HG03354 (cell line): ENCODE measurements at regions not wholly inside any gene's neighbourhood (a gene's known extent, or its start where the extent isn't known, plus 50 kb on each side); places are given as distances from the start of the nearest gene placed in this dataset.

Experiments
- ATAC-seq: cut with Tn5 transposase; IDR thresholded peaks from one replicate; pipeline ENCODE4 v1.9.1; 2021; ENCODE audit warnings: mild to moderate bottlenecking; ENCODE audit not compliant: unreplicated experiment, poor library complexity, severe bottlenecking

DNA sequence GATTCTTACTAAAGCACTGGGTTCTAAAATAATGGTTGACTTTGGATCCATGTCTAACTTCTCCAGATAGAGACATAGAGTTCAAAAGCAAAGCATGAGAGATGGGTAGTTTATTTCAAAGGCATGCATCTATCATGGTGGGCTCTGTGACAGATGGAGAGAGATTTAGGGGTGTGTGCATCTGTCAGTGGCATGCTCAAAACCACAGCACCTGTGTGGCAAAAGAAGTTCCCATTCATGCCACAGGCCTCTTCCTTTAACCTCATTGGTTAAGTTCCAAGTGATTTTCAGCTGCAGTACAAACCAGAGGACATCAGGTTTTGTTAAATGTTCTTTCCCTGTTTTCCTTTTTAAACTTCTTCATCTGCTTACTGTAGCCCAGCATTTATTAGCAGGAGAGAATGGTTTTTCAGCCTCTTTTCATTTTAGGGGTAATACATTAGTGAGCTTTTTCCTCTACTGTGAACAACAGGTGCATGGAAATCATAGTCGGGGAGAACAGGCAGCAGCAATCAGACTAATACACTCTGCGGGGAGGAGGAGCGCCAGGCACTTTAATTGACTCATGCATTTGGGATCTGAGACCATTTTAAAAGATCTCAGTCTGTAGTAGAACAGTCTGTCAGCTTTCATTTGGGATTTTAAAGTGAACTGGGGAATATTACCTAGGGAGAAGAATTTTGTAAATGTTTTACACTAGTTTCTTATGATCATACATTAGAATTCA is 52.4 kb upstream of the UPP2 start:
- ATAC-seq, result no peak

DNA sequence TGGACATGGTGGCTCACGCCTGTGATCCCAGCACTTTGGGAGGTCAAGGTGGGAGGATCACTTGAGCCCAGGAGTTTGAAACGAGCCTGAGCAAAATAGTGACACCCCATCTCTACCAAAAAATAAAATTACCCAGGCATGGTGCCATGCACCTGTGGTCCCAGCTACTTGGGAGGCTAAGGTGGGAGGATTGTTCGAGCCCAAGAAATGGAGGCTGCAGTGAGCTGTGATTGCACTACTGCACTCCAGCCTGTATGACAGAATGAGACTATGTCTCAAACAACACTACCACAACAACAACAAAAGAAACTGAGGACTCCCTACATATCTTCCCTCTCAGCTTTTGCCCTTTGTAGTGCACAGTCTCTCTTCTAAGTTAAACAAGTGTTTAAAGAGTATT is 53.3 kb upstream of the UPP2 start:
- ATAC-seq, result no peak

DNA sequence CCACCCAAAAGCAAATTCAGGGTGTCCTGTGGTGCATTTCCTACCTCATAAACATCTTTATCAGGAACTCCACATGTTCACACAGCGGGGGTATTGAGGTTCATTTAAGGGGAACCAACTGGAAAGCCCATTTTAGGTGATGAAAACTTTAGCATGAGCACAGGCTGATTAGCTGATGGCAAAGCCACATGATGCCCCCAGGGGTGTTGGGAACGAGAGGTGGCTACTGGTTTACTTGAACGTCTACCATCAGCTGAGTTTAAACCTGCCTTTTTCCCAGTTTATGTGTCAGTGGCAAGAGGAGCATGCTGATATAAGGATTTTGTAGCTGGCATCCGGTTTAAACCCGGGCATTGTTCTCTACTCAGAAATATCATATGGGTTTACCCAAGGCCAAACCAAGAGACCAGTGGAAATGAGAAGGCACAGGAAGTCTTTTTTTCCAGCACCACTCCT is 54.5 kb upstream of the UPP2 start:
- no peak for ATAC-seq

DNA sequence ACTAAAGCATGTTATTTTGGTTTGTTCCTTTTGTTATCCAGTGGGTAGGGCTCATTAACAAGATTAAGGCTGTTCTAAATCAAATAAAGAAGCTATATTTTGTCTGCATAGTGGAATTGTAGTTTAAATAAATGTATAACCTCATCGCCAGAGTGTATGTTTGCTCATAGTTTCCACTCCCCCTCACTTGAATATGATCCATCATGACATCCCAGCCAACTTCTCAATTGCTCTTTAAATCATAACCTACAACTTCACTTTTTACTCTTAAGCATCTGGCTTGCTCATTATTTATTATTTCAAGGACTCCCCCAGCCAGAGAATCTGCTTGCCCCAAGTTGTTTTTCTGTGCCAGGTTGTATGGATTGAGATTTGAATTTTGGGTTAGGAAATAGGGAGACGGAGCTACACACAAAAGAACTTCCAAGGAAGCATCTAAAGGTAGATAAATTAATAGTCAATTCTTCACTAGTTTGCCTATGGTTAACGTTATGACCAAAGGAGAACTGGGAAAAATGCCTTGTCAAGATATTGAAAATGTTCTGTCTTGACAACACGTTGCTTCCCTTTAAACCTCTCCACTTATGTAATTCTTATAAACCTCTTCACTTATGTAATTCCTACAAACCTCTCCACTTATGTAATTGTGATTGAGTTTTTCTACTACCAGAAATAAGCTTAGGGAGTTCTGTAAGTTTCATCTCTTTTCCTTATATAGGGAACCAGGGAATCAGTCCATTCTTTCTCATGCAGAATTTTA is 55.4 kb upstream of the UPP2 start:
- ATAC-seq, result no peak

DNA sequence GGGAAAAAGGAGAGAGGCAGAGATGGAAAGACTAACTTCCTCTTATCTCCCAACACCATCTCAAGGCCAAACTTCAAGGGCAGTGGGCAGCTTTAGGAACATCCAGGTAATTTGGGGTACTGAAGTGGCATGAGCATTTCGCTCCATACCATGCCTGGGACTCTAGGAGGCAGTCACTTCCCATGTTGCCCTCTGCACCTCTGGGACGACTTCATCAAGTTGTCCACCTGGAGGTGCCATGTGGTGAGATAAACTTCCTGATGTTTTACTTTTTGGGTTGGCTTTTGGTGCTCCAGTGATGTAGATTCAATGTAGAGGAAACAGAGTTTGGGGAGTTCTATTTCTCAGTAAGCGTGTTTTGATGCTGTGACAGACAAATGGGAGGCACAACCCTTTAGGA is 56.3 kb upstream of the UPP2 start:
- no peak for ATAC-seq

DNA sequence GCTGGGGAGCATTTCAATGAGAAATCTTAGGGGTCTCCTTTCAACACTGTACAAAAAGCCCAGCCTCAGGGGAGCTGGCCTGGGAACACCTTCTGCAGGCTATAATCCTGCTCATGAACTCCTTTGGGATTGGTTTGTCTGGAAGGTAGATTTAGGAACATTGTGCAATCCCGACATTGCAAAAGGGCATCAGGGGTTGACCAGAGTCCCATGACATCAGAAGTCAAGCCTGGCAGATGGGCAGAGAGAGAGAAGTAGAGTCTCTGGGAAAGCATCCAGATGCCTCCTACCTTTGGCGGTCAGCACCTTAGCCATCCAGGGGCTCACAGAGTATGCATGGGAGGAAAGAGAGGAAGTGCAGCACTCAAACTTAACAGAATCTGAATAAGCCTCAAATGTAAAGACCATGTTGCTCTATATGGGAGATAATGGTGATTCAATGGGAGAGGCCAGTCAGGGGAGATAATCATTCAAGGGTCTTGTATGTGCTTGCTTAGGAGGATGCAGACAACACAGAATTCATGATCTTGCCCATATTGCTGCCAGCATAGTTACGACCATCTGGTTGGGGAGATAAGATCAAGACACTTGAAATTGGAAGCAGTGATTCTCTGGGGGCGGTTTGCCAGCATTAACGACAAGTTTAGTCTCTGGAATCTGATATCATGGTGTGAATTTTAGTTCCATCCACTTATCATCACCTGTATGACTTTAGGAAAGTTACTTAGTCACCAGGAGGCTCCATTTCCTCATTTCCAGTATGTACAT is 58.3 kb upstream of the UPP2 start:
- no peak for ATAC-seq

DNA sequence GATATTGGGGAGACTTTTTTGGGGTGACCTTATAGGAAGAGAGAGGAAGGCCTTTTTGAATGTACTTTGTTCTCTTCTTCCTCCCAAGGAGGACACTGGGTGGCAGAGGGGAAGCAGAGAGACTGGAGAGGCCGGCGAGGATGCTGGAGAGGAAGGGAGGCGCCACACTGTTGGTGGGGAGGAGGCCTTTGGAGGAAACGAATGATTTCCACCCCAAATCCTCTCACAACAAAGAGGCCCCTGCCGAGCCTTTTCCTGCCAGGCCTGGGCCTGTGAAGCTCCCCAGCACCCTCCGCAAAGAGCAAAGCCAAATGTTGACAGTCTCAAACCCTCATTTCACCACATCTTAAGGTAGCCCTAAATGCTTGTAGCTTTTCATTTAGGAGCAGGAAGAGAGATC is 59.0 kb upstream of the UPP2 start:
- ATAC-seq, result no peak

DNA sequence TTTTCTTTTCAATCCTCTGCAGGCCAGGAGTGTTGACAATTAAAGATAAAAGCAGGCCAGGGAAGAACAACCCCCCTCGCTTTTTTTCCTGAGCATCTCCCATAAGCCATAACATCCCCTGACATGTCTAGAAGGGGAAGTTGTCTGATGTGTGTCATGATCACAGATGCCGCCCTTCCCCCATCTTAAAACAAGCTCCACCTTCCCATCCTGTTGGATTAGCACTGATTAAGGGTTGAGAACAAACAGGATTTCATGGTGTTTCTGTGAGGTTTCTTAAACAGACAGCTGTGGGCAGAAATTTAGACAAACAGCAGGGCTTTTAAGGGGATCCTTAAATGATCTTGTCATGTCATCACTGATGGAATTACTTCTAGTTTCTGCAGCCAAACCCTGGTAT is 59.4 kb upstream of the UPP2 start:
- ATAC-seq, result no peak

DNA sequence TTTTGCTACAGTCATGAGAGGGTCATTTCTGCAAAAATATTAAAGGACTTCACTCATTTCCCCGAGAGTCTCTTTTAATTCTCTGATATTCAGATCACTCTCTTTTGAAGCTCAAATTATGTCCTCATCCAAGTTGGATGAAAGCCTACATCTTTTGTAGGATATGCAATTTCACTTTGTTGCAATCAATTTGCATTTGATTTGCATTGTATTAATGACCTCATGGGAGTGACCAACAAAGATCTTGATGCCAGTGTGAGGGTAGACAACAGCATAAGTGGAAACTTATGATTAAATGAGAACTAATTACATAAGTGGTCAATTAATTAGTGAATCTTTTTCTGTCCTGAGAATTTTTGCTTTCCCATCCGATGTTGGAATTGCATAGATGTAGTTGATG is 60.3 kb upstream of the UPP2 start:
- ATAC-seq, result no peak

DNA sequence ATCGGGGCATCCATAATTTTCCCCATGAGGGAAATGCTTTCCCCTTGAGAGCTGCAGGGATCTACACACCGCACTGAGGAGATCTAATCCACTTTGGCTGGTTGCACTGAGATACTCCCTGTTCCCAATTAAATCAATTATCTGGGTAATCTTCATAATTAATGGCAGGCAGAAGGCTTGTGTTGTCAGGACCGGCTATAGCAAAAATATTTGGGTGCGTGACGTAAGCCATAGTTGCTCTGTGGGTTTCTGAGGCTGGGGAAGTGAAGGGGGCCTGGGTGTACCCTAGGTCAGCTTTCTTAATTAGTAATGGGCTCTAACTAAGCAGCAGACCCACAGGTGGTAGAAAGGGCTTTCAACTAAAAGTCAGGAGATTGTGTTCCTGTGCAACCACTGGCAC is 62.8 kb upstream of the UPP2 start:
- no peak for ATAC-seq

DNA sequence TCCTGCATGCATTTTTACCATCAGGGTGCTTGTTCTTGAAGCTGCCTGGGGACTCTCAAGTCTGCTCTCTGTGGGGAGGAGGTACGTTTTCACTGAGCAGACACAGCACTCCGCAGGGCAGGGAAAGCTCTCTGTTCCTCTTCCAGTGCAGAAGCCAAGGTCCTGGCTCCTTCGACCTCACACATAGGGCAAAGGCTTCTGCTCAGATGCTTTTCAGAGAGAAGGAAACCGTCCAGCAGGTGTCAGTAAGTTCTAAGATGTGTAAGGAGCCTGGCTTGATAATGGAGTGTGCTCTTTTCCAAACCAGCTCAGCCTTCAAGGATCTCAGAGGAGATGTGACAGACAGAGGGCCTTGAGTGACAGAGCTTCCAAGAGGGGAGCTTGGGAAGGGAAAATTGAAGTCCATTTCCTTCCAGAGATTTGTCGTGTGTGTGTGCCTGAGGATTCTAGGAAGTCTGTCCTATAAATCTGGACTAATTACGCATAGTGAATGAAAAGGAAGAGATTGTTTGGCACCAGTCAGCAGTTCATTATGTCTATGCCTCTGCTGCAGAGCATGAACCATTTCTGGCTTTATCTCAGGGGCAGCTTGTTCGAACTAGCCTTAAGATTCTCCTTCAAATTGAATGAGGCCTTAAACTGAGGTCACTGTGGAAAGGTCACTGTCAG is 67.3 kb upstream of the UPP2 start:
- peak; percentile 78 for ATAC-seq

DNA sequence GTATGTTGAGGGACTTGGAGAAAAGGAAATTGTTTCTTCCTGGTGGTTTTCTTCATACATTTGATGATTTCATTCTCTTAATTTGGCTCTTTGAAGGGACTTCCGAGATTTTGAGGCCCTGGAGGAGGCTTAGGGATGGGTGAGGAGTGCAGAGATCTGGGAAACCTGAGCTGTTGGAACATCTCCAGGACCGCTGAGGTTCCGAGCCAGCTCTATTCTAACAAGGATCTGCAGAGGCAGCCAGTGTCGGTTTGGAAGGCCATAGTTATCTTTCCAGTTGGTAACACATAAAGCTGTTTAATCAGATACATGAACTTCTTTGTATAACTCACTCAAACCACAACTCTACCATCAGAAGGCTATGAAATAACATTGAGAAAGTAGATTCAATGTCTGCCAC is 70.3 kb upstream of the UPP2 start:
- ATAC-seq, result no peak

DNA sequence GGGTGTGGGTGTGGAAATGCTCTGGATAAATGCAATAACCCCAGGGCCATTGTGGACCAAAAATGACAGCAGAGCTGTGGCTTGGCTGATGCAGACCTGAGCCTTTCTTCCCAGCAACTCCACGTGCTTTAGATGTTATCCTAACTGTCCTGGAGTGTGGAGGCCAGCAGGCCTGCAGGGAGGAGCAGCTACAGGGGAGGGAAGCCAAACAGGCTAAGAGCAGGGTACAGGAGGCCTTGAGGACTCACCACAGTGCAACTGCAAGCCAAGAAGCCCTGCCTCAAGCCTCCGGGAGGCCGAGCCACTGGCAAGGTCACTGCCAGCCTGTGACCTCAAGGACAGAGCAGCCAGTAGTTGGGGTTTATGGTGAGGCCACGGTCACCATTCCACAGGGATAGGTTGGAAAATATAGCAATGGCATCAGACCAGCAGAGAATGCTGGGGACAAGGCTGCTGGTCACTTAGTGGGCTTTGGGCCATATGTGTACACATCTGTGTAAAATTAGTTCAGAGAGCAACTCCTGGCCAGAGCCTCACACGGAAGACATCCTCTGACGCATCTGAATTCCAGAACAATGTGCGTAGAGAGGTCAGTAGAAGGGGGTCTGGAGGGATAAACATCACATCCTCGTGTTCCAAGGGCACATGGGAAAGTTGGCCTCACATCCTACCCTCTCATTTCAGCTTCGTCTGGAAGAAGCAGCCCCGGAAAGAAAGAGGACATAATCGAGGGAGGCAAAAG is 76.2 kb upstream of the UPP2 start:
- no peak for ATAC-seq

DNA sequence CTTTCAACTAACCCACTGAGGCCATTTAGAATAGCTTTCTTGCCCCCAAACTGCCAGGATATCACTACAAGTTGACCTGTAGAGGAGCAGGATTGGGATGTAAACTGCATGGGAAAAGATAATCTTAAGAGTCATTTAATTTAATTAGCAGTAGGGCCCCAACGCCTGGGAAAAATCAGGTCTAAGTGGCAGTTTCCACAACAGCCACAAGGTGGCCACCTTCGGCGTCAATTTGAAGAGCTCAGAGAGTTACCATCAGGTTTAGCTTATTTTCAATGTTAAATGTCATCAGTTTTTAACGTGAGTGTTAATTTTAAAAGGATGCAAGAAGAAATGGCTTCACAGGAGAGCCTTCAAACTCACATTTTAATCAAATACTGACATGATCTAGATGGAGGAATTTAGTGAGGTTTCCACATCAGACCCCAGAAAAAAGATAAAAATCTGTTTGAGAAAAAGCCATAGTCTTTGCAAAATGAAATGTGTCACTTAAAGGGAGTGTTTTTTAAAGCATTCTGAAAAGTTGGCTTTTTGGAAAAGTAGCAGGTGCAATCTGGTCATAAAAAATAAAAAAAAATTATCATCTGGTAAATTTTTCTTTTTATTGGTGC is 77.3 kb upstream of the UPP2 start:
- ATAC-seq, result peak; percentile 92

DNA sequence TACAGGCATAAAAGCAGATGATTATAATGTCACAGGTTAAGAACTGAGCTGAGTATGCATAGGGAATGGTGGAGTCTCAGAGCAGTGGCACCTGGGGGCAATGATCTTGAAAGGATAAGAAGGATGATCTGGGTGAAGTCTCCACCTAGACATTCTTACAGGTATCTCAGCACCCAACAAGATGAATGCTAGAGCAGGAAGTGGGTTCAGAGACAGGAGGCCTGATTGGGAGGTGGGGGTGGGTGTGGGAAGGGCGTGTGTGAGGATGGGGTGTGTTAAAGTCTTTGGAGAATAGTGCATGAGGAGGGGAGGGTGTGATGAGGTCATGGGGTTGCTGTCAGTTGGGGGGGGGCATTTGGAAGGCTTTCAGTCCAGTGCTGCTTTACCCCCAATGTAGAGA is 78.8 kb upstream of the UPP2 start:
- no peak for ATAC-seq

DNA sequence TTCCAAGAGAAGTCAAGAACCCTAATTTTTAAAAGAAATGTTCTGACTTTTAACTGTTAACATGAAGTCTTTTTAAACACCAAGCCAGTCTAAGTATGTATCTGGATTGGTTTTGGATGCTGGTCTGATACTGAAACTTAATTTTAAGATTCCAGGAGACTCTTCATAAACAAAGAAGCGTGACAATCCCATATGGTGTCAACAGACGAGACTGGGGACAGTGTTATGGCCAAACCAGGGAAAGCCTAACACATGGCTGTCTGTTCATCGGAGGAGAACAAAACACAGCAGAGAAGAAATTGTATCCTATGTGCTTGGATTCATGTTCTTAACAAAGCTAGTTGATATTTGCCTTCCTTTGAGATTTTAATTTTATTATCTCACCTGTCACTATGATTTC is 80.5 kb upstream of the UPP2 start:
- no peak for ATAC-seq

DNA sequence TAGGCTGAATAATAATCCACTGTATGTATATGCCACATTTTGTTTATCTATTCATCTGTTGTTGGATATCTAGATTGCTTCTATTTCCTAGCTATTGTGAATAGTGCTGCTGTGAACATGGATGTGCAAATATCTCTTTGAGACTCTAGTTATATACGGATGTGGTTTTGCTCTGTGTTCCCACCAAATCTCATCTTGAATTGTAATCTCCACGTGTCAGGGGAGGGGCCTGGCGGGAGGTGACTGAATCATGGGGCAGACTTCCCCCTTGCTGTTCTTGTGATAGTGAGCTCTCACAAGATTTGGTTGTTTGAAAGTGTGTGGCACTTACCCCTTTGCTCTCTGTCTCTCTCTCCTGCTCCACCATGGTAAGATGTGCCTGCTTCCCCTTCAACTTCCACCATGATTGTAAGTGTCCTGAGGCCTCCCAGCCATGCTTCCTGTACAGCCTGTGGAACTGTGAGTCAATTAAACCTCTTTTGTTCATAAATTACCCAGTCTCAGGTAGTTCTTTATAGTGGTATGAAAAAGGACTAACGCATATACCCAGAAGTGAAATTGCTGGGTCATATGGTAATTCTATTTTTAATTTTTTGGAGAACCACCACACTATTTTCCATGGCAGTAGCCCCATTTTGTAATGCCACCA is 86.1 kb upstream of the UPP2 start:
- no peak for ATAC-seq

DNA sequence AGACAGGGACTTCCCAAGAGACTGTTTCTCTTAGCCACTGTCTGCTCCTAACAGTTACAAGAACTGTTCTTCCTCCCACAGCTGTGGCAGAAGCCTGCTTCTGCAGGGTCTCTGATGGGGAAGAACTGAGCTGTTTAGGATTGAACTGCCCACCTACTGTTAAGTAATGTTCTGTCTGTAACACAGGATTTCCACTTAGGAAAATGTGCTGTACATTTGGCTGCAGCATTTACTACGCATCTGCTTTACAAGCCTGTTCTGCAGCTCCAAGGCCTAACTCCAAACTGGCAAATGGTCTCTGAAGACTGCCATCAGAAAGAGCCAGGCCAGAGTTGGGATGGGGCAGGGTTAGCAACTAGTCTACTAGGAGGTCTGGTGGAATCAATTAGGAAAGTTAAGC is 87.8 kb upstream of the UPP2 start:
- ATAC-seq, result no peak
